GM23248 (cell line): ENCODE measurements at regions not wholly inside any gene's neighbourhood (a gene's known extent, or its start where the extent isn't known, plus 50 kb on each side); places are given as distances from the start of the nearest gene placed in this dataset.

ENCODE experiments used
- EZH2 ChIP-seq: fragments of 200-600 bp; sonication (generic); IDR thresholded peaks from 2 replicates; pipeline ENCODE4 v1.6.1; 2018; ENCODE audit warnings: antibody characterized with exemption, mild to moderate bottlenecking; ENCODE audit not compliant: insufficient read depth, poor library complexity, severe bottlenecking
- EZH2phosphoT487 ChIP-seq: fragments of 200-600 bp; sonication (generic); IDR thresholded peaks from 2 replicates; pipeline ENCODE4 v1.6.1; 2018; ENCODE audit warnings: antibody characterized with exemption, moderate library complexity, mild to moderate bottlenecking, low read depth; ENCODE audit not compliant: insufficient read depth

DNA sequence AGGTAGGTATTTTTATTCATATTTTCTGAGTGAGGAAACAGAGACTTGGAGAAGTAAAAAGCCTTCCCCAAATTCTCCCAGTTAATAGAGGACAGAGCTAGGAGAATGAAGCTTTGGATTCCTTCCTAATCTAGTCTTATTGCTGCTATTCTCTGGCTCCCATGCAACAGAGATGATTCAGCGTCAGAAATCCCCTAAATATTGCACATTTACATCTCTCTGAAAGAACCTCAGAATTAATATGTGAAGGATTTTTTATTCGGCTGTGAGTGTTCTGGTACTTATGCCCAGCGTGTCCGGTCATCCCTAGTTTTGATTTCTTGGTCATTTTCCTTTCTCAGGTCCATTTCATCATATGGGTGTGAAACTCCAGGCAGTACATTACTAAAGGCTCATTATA is 91.2 kb upstream of the SESTD1 start:
- TF ChIP-seq EZH2, result no peak
- no peak for TF ChIP-seq EZH2phosphoT487
